ENCODE measurements at regions not wholly inside any gene's neighbourhood (a gene's known extent, or its start where the extent isn't known, plus 50 kb on each side); places are given as distances from the start of the nearest gene placed in this dataset.

GRCh38 chr14:61623927-61624326 is 71.4 kb upstream of the HIF1A start:
- TF ChIP-seq, protein P1, sequence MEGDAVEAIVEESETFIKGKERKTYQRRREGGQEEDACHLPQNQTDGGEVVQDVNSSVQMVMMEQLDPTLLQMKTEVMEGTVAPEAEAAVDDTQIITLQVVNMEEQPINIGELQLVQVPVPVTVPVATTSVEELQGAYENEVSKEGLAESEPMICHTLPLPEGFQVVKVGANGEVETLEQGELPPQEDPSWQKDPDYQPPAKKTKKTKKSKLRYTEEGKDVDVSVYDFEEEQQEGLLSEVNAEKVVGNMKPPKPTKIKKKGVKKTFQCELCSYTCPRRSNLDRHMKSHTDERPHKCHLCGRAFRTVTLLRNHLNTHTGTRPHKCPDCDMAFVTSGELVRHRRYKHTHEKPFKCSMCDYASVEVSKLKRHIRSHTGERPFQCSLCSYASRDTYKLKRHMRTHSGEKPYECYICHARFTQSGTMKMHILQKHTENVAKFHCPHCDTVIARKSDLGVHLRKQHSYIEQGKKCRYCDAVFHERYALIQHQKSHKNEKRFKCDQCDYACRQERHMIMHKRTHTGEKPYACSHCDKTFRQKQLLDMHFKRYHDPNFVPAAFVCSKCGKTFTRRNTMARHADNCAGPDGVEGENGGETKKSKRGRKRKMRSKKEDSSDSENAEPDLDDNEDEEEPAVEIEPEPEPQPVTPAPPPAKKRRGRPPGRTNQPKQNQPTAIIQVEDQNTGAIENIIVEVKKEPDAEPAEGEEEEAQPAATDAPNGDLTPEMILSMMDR (IDR thresholded peaks at IDR 0.05), result no peak
- TF ChIP-seq POLR2A (IDR thresholded peaks at IDR 0.05), result no peak
